HG02981 (cell line): ENCODE measurements at regions not wholly inside any gene's neighbourhood (a gene's known extent, or its start where the extent isn't known, plus 50 kb on each side); places are given as distances from the start of the nearest gene placed in this dataset.

Experiments
- ATAC-seq: cut with Tn5 transposase; IDR thresholded peaks from one replicate; pipeline ENCODE4 v1.9.1; 2021; ENCODE audit warnings: mild to moderate bottlenecking, moderate library complexity; ENCODE audit not compliant: unreplicated experiment

- ATAC-seq, result no peak
Observed at GRCh38 chr10:3631701-3632330, 153.2 kb downstream of the KLF6 start.

- ATAC-seq, result no peak
Observed at GRCh38 chr10:3631291-3631690, 153.7 kb downstream of the KLF6 start.

- ATAC-seq, result peak; percentile 64
Observed at GRCh38 chr10:3625959-3626751, 158.9 kb downstream of the KLF6 start.

- no peak for ATAC-seq
Observed at GRCh38 chr10:3624367-3624766, 160.6 kb downstream of the KLF6 start.

GRCh38 chr10:3623746-3624145 lies 161.3 kb downstream of the KLF6 start:
- peak; percentile 49 for ATAC-seq

GRCh38 chr10:3622845-3623621 lies 162.0 kb downstream of the KLF6 start:
- peak; percentile 39 for ATAC-seq

- no peak for ATAC-seq
Observed at GRCh38 chr10:3622427-3622826, 162.6 kb downstream of the KLF6 start.

- no peak for ATAC-seq
Observed at GRCh38 chr10:3620818-3621217, 164.2 kb downstream of the KLF6 start.

- no peak for ATAC-seq
Observed at GRCh38 chr10:3619241-3619640, 165.8 kb downstream of the KLF6 start.

- no peak for ATAC-seq
Observed at GRCh38 chr10:3616880-3617279, 168.1 kb downstream of the KLF6 start.

GRCh38 chr10:3613318-3613717 lies 171.7 kb downstream of the KLF6 start:
- ATAC-seq, result no peak

- ATAC-seq, result no peak
Observed at GRCh38 chr10:3612183-3613001, 172.6 kb downstream of the KLF6 start.

GRCh38 chr10:3606309-3606708 lies 178.7 kb downstream of the KLF6 start:
- no peak for ATAC-seq

GRCh38 chr10:3605882-3606281 lies 179.1 kb downstream of the KLF6 start:
- ATAC-seq, result no peak

- ATAC-seq, result no peak
Observed at GRCh38 chr10:3595736-3596135, 189.3 kb downstream of the KLF6 start.

- ATAC-seq, result no peak
Observed at GRCh38 chr10:3593611-3594010, 191.4 kb downstream of the KLF6 start.

- ATAC-seq, result no peak
Observed at GRCh38 chr10:3592424-3592823, 192.6 kb downstream of the KLF6 start.

GRCh38 chr10:3588816-3589215 lies 196.2 kb downstream of the KLF6 start:
- ATAC-seq, result no peak

- ATAC-seq, result no peak
Observed at GRCh38 chr10:3588346-3588745, 196.7 kb downstream of the KLF6 start.

GRCh38 chr10:3584926-3585784 lies 199.9 kb downstream of the KLF6 start:
- ATAC-seq, result no peak
